HepG2 (cell line): ENCODE measurements at regions not wholly inside any gene's neighbourhood (a gene's known extent, or its start where the extent isn't known, plus 50 kb on each side); places are given as distances from the start of the nearest gene placed in this dataset.

Source experiments
- ATF6 ChIP-seq: sonication (generic); formaldehyde crosslinking; conservative IDR thresholded peaks from 2 replicates; pipeline ENCODE4 v1.4.0; 2020; ENCODE audit warnings: missing genetic modification reagents
- DMAP1 ChIP-seq: IDR thresholded peaks from 2 replicates; pipeline ENCODE4 v1.6.1; 2016
- GPN1 ChIP-seq: sonication (generic); formaldehyde crosslinking; IDR thresholded peaks from 2 replicates; pipeline ENCODE4 v1.5.1; 2020; ENCODE audit warnings: missing genetic modification reagents, borderline replicate concordance
- HMGXB3 ChIP-seq: sonication (generic); formaldehyde crosslinking; IDR thresholded peaks from 2 replicates; pipeline ENCODE4 v1.4.0; 2020; ENCODE audit warnings: missing genetic modification reagents, borderline replicate concordance
- MTF1 ChIP-seq: sonication (generic); formaldehyde crosslinking; IDR thresholded peaks from 2 replicates; pipeline ENCODE4 v1.5.0; 2020; ENCODE audit warnings: missing genetic modification reagents
- SATB2 ChIP-seq: sonication (generic); formaldehyde crosslinking; IDR thresholded peaks from 2 replicates; pipeline ENCODE4 v1.5.0; 2020; ENCODE audit warnings: missing genetic modification reagents
- SKI ChIP-seq: fragments of 450-650 bp; IDR thresholded peaks from one replicate; pipeline ENCODE4 v1.6.1; 2018; ENCODE audit warnings: mild to moderate bottlenecking; ENCODE audit not compliant: partially characterized antibody
- SOX5 ChIP-seq: IDR thresholded peaks from 2 replicates; pipeline ENCODE4 v1.6.1; 2016; ENCODE audit warnings: borderline replicate concordance
- SOX6 ChIP-seq, 2 experiments: fragments of 450-650 bp in 1 of 2; sonication (generic) in 1 of 2; formaldehyde crosslinking in 1 of 2; IDR thresholded peaks; 2 replicates each; pipeline versions ENCODE4 v1.4.0 to v1.6.1; 2017 to 2020; ENCODE audit warnings: antibody characterized with exemption in 1 of 2, mild to moderate bottlenecking in 1 of 2, missing genetic modification reagents in 1 of 2
- YEATS4 ChIP-seq: sonication (generic); formaldehyde crosslinking; IDR thresholded peaks from 2 replicates; pipeline ENCODE4 v1.4.0; 2020; ENCODE audit warnings: missing genetic modification reagents, borderline replicate concordance
- ZBTB40 ChIP-seq, 2 experiments: fragments of 450-650 bp in 1 of 2; sonication (generic) in 1 of 2; formaldehyde crosslinking in 1 of 2; IDR thresholded peaks; 2 replicates each; pipeline versions ENCODE4 v1.6.1 to v1.8.0; 2016 to 2022; ENCODE audit warnings: antibody characterized with exemption in 1 of 2, mild to moderate bottlenecking in 1 of 2, missing genetic modification reagents in 1 of 2
- ZEB1 ChIP-seq: IDR thresholded peaks from 2 replicates; pipeline ENCODE4 v1.6.1; 2012; ENCODE audit warnings: mild to moderate bottlenecking, low read depth, inconsistent platforms; ENCODE audit not compliant: insufficient replicate concordance
- ZNF557 ChIP-seq: sonication (generic); formaldehyde crosslinking; IDR thresholded peaks from 2 replicates; pipeline ENCODE4 v1.4.0; 2020; ENCODE audit warnings: missing genetic modification reagents

GRCh38 chr6:21928827-21929226 is 335.3 kb downstream of the SOX4 start (continued):
- TF ChIP-seq ZBTB40 (IDR thresholded peaks at IDR 0.05), result no peak
- no peak for TF ChIP-seq ZBTB40 (CRISPR knock-in tag; IDR thresholded peaks at IDR 0.05)
- TF ChIP-seq HMGXB3 (CRISPR knock-in tag), result no peak
- no peak for TF ChIP-seq ATF6 (CRISPR knock-in tag)
- no peak for TF ChIP-seq ZNF557 (CRISPR knock-in tag)
- TF ChIP-seq DMAP1 (CRISPR knock-in tag), result no peak
- TF ChIP-seq GPN1, result no peak
- TF ChIP-seq YEATS4 (CRISPR knock-in tag), result no peak
- TF ChIP-seq SOX6 (IDR thresholded peaks at IDR 0.05), result no peak
- TF ChIP-seq SOX6 (CRISPR knock-in tag; IDR thresholded peaks at IDR 0.05), result peak; percentile 27; the same call in 1 of the 2 replicates
- TF ChIP-seq ZEB1, result no peak
- TF ChIP-seq SATB2 (CRISPR knock-in tag), result no peak
- TF ChIP-seq SOX5 (CRISPR knock-in tag), result peak; percentile 39
- no peak for TF ChIP-seq MTF1 (CRISPR knock-in tag)
- peak; percentile 89 for TF ChIP-seq SKI
